Liver (tissue), 8 donors: ENCODE measurements at regions not wholly inside any gene's neighbourhood (a gene's known extent, or its start where the extent isn't known, plus 50 kb on each side); places are given as distances from the start of the nearest gene placed in this dataset.

Source experiments
- DNase-seq: peaks from one replicate; pipeline ENCODE4 v3.0.0-alpha.2; 2017; ENCODE audit warnings: low spot score
- H3K27ac ChIP-seq, 2 donors: one replicate each; pipeline ENCODE4 v1.7.0; 2013; ENCODE audit warnings: inconsistent platforms in 2 of 2, low read length in 2 of 2, control low read depth in 1 of 2, low read depth in 1 of 2, mild to moderate bottlenecking in 1 of 2
- H3K27me3 ChIP-seq, 4 donors: one replicate each; pipeline versions ENCODE4 v1.6.1 to v1.7.0; 2013; ENCODE audit warnings: low read length in 3 of 4, inconsistent platforms in 1 of 4, mild to moderate bottlenecking in 1 of 4, moderate library complexity in 1 of 4; ENCODE audit not compliant: control insufficient read depth in 4 of 4, insufficient read depth in 4 of 4
- H3K36me3 ChIP-seq, 4 donors: one replicate each; pipeline versions ENCODE4 v1.6.1 to v1.7.0; 2013; ENCODE audit warnings: low read length in 3 of 4, mild to moderate bottlenecking in 3 of 4, low read depth in 1 of 4, moderate library complexity in 1 of 4; ENCODE audit not compliant: control insufficient read depth in 4 of 4, insufficient read depth in 3 of 4
- H3K4me1 ChIP-seq, 4 donors: one replicate each; pipeline versions ENCODE4 v1.6.1 to v1.7.0; 2013; ENCODE audit warnings: low read length in 3 of 4, mild to moderate bottlenecking in 3 of 4, moderate library complexity in 1 of 4; ENCODE audit not compliant: control insufficient read depth in 4 of 4, insufficient read depth in 4 of 4
- H3K4me3 ChIP-seq, 3 donors: one replicate each; pipeline versions ENCODE4 v1.6.1 to v1.7.0; 2013; ENCODE audit warnings: low read length in 3 of 3, control low read depth in 1 of 3, low read depth in 1 of 3, mild to moderate bottlenecking in 1 of 3
- H3K9ac ChIP-seq, 2 donors: one replicate each; pipeline ENCODE4 v1.7.0; 2013; ENCODE audit warnings: low read length in 2 of 2, mild to moderate bottlenecking in 2 of 2, moderate library complexity in 2 of 2, control low read depth in 1 of 2, low read depth in 1 of 2
- H3K9me3 ChIP-seq, 4 donors: one replicate each; pipeline versions ENCODE4 v1.6.1 to v1.7.0; 2013; ENCODE audit warnings: low read length in 3 of 4; ENCODE audit not compliant: control insufficient read depth in 4 of 4
- CTCF ChIP-seq: fragments of 150-350 bp; IDR thresholded peaks from 2 replicates; pipeline ENCODE4 v1.5.1; 2017; ENCODE audit warnings: improper control_type of control experiment, low read depth, low read length; ENCODE audit not compliant: missing input control
- EGR1 ChIP-seq, 2 donors: IDR thresholded peaks; 2 replicates each; pipeline ENCODE4 v1.6.1; 2016 to 2018; ENCODE audit warnings: antibody characterized with exemption in 2 of 2, low read depth in 2 of 2
- FOXA1 ChIP-seq: IDR thresholded peaks from 2 replicates; pipeline ENCODE4 v1.6.1; 2016; ENCODE audit warnings: antibody characterized with exemption
- FOXA2 ChIP-seq: IDR thresholded peaks from 2 replicates; pipeline ENCODE4 v1.6.1; 2016; ENCODE audit warnings: antibody characterized with exemption
- GABPA ChIP-seq, 2 donors: IDR thresholded peaks in 1 of 2; conservative IDR thresholded peaks in 1 of 2; 2 replicates each; pipeline ENCODE4 v1.6.1; 2016; ENCODE audit warnings: antibody characterized with exemption in 2 of 2, mild to moderate bottlenecking in 1 of 2, moderate library complexity in 1 of 2
- HNF4A ChIP-seq, 2 donors: conservative IDR thresholded peaks; 2 replicates each; pipeline ENCODE4 v1.6.1; 2016; ENCODE audit warnings: antibody characterized with exemption in 2 of 2, mild to moderate bottlenecking in 2 of 2
- HNF4G ChIP-seq: IDR thresholded peaks from 2 replicates; pipeline ENCODE4 v1.6.1; 2016; ENCODE audit warnings: antibody characterized with exemption
- JUND ChIP-seq, 2 donors: IDR thresholded peaks; 2 replicates each; pipeline ENCODE4 v1.6.1; 2016; ENCODE audit warnings: antibody characterized with exemption in 2 of 2
- MAX ChIP-seq: IDR thresholded peaks from 2 replicates; pipeline ENCODE4 v1.6.1; 2016; ENCODE audit warnings: antibody characterized with exemption
- NR2F2 ChIP-seq: IDR thresholded peaks from 2 replicates; pipeline ENCODE4 v1.6.1; 2016; ENCODE audit warnings: antibody characterized with exemption
- RAD21 ChIP-seq, 2 donors: IDR thresholded peaks; 2 replicates each; pipeline ENCODE4 v1.6.1; 2016; ENCODE audit warnings: antibody characterized with exemption in 2 of 2, mild to moderate bottlenecking in 2 of 2
- REST ChIP-seq: IDR thresholded peaks from 2 replicates; pipeline ENCODE4 v1.6.1; 2016; ENCODE audit warnings: antibody characterized with exemption, mild to moderate bottlenecking
- RXRA ChIP-seq, 2 donors: IDR thresholded peaks; 2 replicates each; pipeline ENCODE4 v1.6.1; 2017 to 2018; ENCODE audit warnings: antibody characterized with exemption in 2 of 2, mild to moderate bottlenecking in 1 of 2
- SP1 ChIP-seq: IDR thresholded peaks from 2 replicates; pipeline ENCODE4 v1.6.1; 2018; ENCODE audit warnings: antibody characterized with exemption, mild to moderate bottlenecking
- TAF1 ChIP-seq: conservative IDR thresholded peaks from 2 replicates; pipeline ENCODE4 v1.6.1; 2016; ENCODE audit warnings: antibody characterized with exemption, mild to moderate bottlenecking
- YY1 ChIP-seq: IDR thresholded peaks from 2 replicates; pipeline ENCODE4 v1.6.1; 2016; ENCODE audit warnings: antibody characterized with exemption, mild to moderate bottlenecking
- WGBS: extraction: QIAGEN DNeasy Blood & Tissue Kit; methylation state at CpG from one replicate; pipeline ENCODE4 v1.1.7; 2013; 5-methylcytosine and 5-hydroxymethylcytosine counted together
- TF ChIP-seq, protein P1 (sequence below): IDR thresholded peaks from 2 replicates; pipeline ENCODE4 v1.6.1; 2016; ENCODE audit warnings: antibody characterized with exemption
- donor health status: healthy.
- donor health status: healthy.
- donor health status: healthy.
- donor health status: healthy.
- donor health status: healthy.

GRCh38 chr16:73319261-73319660 lies 271.3 kb upstream of the ZFHX3 start:
- Histone ChIP-seq H3K9ac (no peak overlapping the region), H3K27ac (no peak overlapping the region), H3K9me3 (no peaks in the 10 kb centered on the region), H3K4me1 (no peaks in the 10 kb centered on the region), H3K4me3 (no peak overlapping the region), H3K36me3 (no peaks in the 10 kb centered on the region), H3K27me3 (no peaks in the 10 kb centered on the region)
- TF ChIP-seq FOXA2 (no peak), NR2F2 (no peak), EGR1 (IDR thresholded peaks at IDR 0.05; ENCODE audit: low read depth in 2 of 2) (no peak), RAD21 (IDR thresholded peaks at IDR 0.05) (no peak), GABPA (IDR thresholded peaks at IDR 0.05 in 1 of 2, conservative IDR thresholded peaks at IDR 0.05 in 1 of 2) (no peak), FOXA1 (no peak), HNF4A (conservative IDR thresholded peaks at IDR 0.05) (no peak), RXRA (IDR thresholded peaks at IDR 0.05) (no peak), SP1 (no peak), JUND (IDR thresholded peaks at IDR 0.05) (no peak), HNF4G (no peak), REST (no peak), YY1 (no peak)
- TF ChIP-seq, protein P1, sequence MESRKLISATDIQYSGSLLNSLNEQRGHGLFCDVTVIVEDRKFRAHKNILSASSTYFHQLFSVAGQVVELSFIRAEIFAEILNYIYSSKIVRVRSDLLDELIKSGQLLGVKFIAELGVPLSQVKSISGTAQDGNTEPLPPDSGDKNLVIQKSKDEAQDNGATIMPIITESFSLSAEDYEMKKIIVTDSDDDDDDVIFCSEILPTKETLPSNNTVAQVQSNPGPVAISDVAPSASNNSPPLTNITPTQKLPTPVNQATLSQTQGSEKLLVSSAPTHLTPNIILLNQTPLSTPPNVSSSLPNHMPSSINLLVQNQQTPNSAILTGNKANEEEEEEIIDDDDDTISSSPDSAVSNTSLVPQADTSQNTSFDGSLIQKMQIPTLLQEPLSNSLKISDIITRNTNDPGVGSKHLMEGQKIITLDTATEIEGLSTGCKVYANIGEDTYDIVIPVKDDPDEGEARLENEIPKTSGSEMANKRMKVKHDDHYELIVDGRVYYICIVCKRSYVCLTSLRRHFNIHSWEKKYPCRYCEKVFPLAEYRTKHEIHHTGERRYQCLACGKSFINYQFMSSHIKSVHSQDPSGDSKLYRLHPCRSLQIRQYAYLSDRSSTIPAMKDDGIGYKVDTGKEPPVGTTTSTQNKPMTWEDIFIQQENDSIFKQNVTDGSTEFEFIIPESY = no peak
- DNase-seq = no peak
- 71% methylated on average over 10 of the region's 10 CpGs for WGBS

DNA sequence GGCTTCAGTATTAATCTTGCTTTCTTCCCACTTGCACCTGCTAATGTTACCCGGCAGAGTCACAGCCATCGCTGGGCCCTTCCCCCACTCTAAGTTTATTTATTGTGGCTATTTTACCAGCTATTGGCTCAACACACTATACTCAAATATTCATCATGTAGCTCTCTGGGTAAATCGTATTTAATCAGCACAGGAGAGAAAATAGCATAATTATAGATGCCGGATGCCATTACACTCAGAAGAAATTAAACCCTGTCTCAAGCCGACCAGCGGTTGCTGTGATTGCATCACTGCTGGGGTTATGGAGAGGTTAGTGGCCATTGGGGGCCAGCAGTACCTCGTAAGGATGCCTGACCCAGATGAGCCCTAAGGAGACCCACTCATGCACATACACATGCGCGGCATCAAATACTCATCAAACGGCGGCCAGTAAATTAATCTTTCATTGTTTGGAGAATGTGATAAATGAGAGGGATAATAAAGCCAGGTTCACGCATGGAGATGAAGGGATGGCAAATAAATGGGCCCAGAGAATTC lies 269.5 kb upstream of the ZFHX3 start:
- no peak overlapping the region for H3K9ac ChIP-seq
- no peaks in the 10 kb centered on the region for H3K36me3 ChIP-seq
- no peak overlapping the region for H3K4me3 ChIP-seq
- no peaks in the 10 kb centered on the region for H3K27me3 ChIP-seq
- TF ChIP-seq CTCF (no peak), TAF1 (no peak), HNF4G (no peak), NR2F2 (no peak), MAX (no peak), FOXA1 (no peak), RXRA (IDR thresholded peaks at IDR 0.05) (no peak), JUND (IDR thresholded peaks at IDR 0.05) (no peak)
- TF ChIP-seq, protein P1 = no peak
- no peaks in the 10 kb centered on the region for H3K4me1 ChIP-seq
- peaks cover 0 to 3% (median 0%) of the 10 kb centered on the region in 4 donors for H3K9me3 ChIP-seq
- DNase-seq = no peak
- H3K27ac ChIP-seq = no peak overlapping the region
- WGBS = 89% methylated on average over 12 of the region's 12 CpGs
